ENCODE measurements at regions not wholly inside any gene's neighbourhood (a gene's known extent, or its start where the extent isn't known, plus 50 kb on each side); places are given as distances from the start of the nearest gene placed in this dataset.

GRCh38 chr18:77995593-77995992 is 745.9 kb downstream of the GALR1 start:
- H3K36me3 ChIP-seq, result no peaks in the 10 kb centered on the region
- intact Hi-C loops (cut with DNase I), result no loop called here
- no peaks in the 10 kb centered on the region for H3K27me3 ChIP-seq
- H3K4me1 ChIP-seq, result no peaks in the 10 kb centered on the region
- DNase-seq, result no peak
- peaks cover 0 to 4% (median 2%) of the 10 kb centered on the region in 4 donors for H3K9me3 ChIP-seq
- WGBS, 2 donors, result 62 to 63% methylated on average over 3 of the region's 3 CpGs
- no peak overlapping the region for H3K4me3 ChIP-seq
- no peak overlapping the region for H3K27ac ChIP-seq
- no peak for TF ChIP-seq POLR2A (IDR thresholded peaks at IDR 0.05)
- no peak for TF ChIP-seq EP300 (IDR thresholded peaks at IDR 0.05)

- TF ChIP-seq POLR2AphosphoS5 (IDR thresholded peaks at IDR 0.05) (no peak), POLR2A (IDR thresholded peaks at IDR 0.05) (no peak), EP300 (IDR thresholded peaks at IDR 0.05) (no peak), CTCF (IDR thresholded peaks at IDR 0.05) (no peak)
- intact Hi-C loops (cut with DNase I), result no loop called here
- WGBS, 2 donors, result 69 to 81% methylated on average over 4 of the region's 4 CpGs
- Histone ChIP-seq H3K36me3 (no peaks in the 10 kb centered on the region), H3K27me3 (no peaks in the 10 kb centered on the region), H3K9me3 (peaks cover 0 to 4% (median 2%) of the 10 kb centered on the region in 4 donors), H3K27ac (no peak overlapping the region), H3K4me3 (no peak overlapping the region), H3K4me1 (no peaks in the 10 kb centered on the region)
- no peak for DNase-seq
Measured at GRCh38 chr18:77996737-77997136, 747.1 kb downstream of the GALR1 start.

- H3K27ac ChIP-seq, result no peak overlapping the region
- no peak for TF ChIP-seq EP300 (IDR thresholded peaks at IDR 0.05)
- TF ChIP-seq POLR2AphosphoS5 (IDR thresholded peaks at IDR 0.05), result no peak
- no peak for TF ChIP-seq CTCF (IDR thresholded peaks at IDR 0.05)
- no peak for TF ChIP-seq POLR2A (IDR thresholded peaks at IDR 0.05)
- no peaks in the 10 kb centered on the region for H3K36me3 ChIP-seq
- H3K9me3 ChIP-seq, result peaks cover 0 to 6% (median 2%) of the 10 kb centered on the region in 4 donors
- peaks cover 0 to 17% (median 0%) of the 10 kb centered on the region in 3 donors for H3K27me3 ChIP-seq
- H3K4me3 ChIP-seq, result no peak overlapping the region
- DNase-seq, result no peak
- no peaks in the 10 kb centered on the region for H3K4me1 ChIP-seq
- intact Hi-C loops (cut with DNase I), result no loop called here
Measured at GRCh38 chr18:78001811-78002210, 752.2 kb downstream of the GALR1 start.

GRCh38 chr18:78006006-78006773 is 756.5 kb downstream of the GALR1 start:
- Histone ChIP-seq H3K27ac (no peak overlapping the region), H3K4me3 (no peak overlapping the region), H3K36me3 (no peaks in the 10 kb centered on the region), H3K27me3 (peaks cover 0 to 17% (median 0%) of the 10 kb centered on the region in 3 donors), H3K9me3 (peaks cover 0 to 6% (median 0%) of the 10 kb centered on the region in 4 donors), H3K4me1 (no peaks in the 10 kb centered on the region)
- no peak for DNase-seq
- TF ChIP-seq CTCF (IDR thresholded peaks at IDR 0.05) (no peak), EP300 (IDR thresholded peaks at IDR 0.05) (no peak), POLR2A (IDR thresholded peaks at IDR 0.05) (no peak), POLR2AphosphoS5 (IDR thresholded peaks at IDR 0.05) (no peak)
- 22 to 40% methylated on average over 9 of the region's 9 CpGs for WGBS, 2 donors
- intact Hi-C loops (cut with DNase I), result no loop called here

- TF ChIP-seq POLR2AphosphoS5 (IDR thresholded peaks at IDR 0.05) (no peak), EP300 (IDR thresholded peaks at IDR 0.05) (no peak), POLR2A (IDR thresholded peaks at IDR 0.05) (no peak), CTCF (IDR thresholded peaks at IDR 0.05) (no peak)
- no peak for DNase-seq
- Histone ChIP-seq H3K4me3 (no peak overlapping the region), H3K27ac (no peak overlapping the region), H3K36me3 (no peaks in the 10 kb centered on the region), H3K27me3 (peaks cover 0 to 17% (median 0%) of the 10 kb centered on the region in 3 donors), H3K4me1 (no peaks in the 10 kb centered on the region), H3K9me3 (peaks cover 0 to under 1% (median 0%) of the 10 kb centered on the region in 4 donors)
- intact Hi-C loops (cut with DNase I), result no loop called here
- 27 to 37% methylated on average over 6 of the region's 6 CpGs for WGBS, 2 donors
Measured at GRCh38 chr18:78006774-78007260, 757.2 kb downstream of the GALR1 start.

Data from sigmoid colon (tissue), 6 donors.